NT2/D1 (cell line): ENCODE measurements at regions not wholly inside any gene's neighbourhood (a gene's known extent, or its start where the extent isn't known, plus 50 kb on each side); places are given as distances from the start of the nearest gene placed in this dataset.

Experiments used
- SUZ12 ChIP-seq: IDR thresholded peaks from 2 replicates; pipeline ENCODE4 v1.6.1; 2011; ENCODE audit not compliant: insufficient read length, insufficient read depth; ENCODE audit errors: extremely low read depth
- YY1 ChIP-seq: IDR thresholded peaks from 2 replicates; pipeline ENCODE4 v1.6.1; 2011; ENCODE audit not compliant: insufficient read length, insufficient read depth
- ZNF274 ChIP-seq: IDR thresholded peaks from 2 replicates; pipeline ENCODE4 v1.6.1; 2011; ENCODE audit warnings: mild to moderate bottlenecking, low read depth, low read length

- TF ChIP-seq ZNF274 (no peak), YY1 (no peak), SUZ12 (no peak)
Observed at GRCh38 chr7:115694424-115694823, 336.1 kb downstream of the TFEC start.
